Stomach (tissue), 8 donors: ENCODE measurements at regions not wholly inside any gene's neighbourhood (a gene's known extent, or its start where the extent isn't known, plus 50 kb on each side); places are given as distances from the start of the nearest gene placed in this dataset.

ENCODE experiments used
- DNase-seq, 2 donors: peaks; one replicate each; pipeline versions ENCODE4 v3.0.0 to v3.0.0-alpha.2; 2013 to 2019
- H3K27ac ChIP-seq, 5 donors: fragments of 200-600 bp in 4 of 5; sonication (generic) in 4 of 5; one replicate each; pipeline ENCODE4 v1.5.1; 2013 to 2019; ENCODE audit warnings: mild to moderate bottlenecking in 1 of 5, moderate library complexity in 1 of 5
- H3K27me3 ChIP-seq, 3 donors: fragments of 200-600 bp; sonication (generic); one replicate each; pipeline ENCODE4 v1.5.1; 2017 to 2019; ENCODE audit warnings: mixed run types in 1 of 3
- H3K36me3 ChIP-seq, 4 donors: fragments of 200-600 bp; sonication (generic); 1 replicate in 3 of 4; 2 replicates in 1 of 4; pipeline ENCODE4 v1.5.1; 2016 to 2019
- H3K4me1 ChIP-seq, 4 donors: fragments of 200-600 bp; sonication (generic); one replicate each; pipeline ENCODE4 v1.5.1; 2016 to 2019
- H3K4me3 ChIP-seq, 4 donors: fragments of 200-600 bp; sonication (generic) in 3 of 4; one replicate each; pipeline ENCODE4 v1.5.1; 2016 to 2019; ENCODE audit warnings: mild to moderate bottlenecking in 1 of 4
- H3K9me3 ChIP-seq, 4 donors: fragments of 200-600 bp; sonication (generic); one replicate each; pipeline ENCODE4 v1.5.1; 2016 to 2019
- EP300 ChIP-seq: sonication (generic); formaldehyde crosslinking; IDR thresholded peaks from one replicate; pipeline ENCODE4 v1.6.1; 2017; ENCODE audit warnings: antibody characterized with exemption
- POLR2A ChIP-seq, 4 donors: fragments of 450-650 bp; IDR thresholded peaks; one replicate each; pipeline ENCODE4 v1.6.1; 2016; ENCODE audit warnings: antibody characterized with exemption in 4 of 4, control low read depth in 2 of 4, mild to moderate bottlenecking in 1 of 4, moderate library complexity in 1 of 4
- POLR2AphosphoS5 ChIP-seq, 3 donors: sonication (generic); formaldehyde crosslinking; IDR thresholded peaks; one replicate each; pipeline ENCODE4 v1.6.1; 2016; ENCODE audit warnings: antibody characterized with exemption in 3 of 3
- WGBS, 5 donors: extraction: QIAGEN DNeasy Blood & Tissue Kit in 3 of 5; methylation state at CpG; one replicate each; pipeline versions ENCODE4 v1.1.5 to v1.1.7; 2013 to 2018; 5-methylcytosine and 5-hydroxymethylcytosine counted together
- intact Hi-C: fragments of 100-400 bp; cut with DNase I; formaldehyde crosslinking; loops from one replicate; pipeline ENCODE4 v1.15.1; 2023; ENCODE audit warnings: low total_unique reads
- TF ChIP-seq, protein P1 (sequence below), 7 experiments: fragments of 450-650 bp in 4 of 7; fragments of 200-600 bp in 3 of 7; sonication (generic) in 3 of 7; IDR thresholded peaks; one replicate each; pipeline ENCODE4 v1.5.1; 2016 to 2019; ENCODE audit warnings: antibody characterized with exemption in 7 of 7, control low read depth in 2 of 7, mild to moderate bottlenecking in 1 of 7
- donor health status: healthy with polysubstance abuse.
- donor health status: Bipolar disorder and iron deficiency.
- donor health status: healthy.

- DNase-seq = no peak
- no peaks in the 10 kb centered on the region for H3K36me3 ChIP-seq
- H3K27ac ChIP-seq = no peak overlapping the region
- no peaks in the 10 kb centered on the region for H3K27me3 ChIP-seq
- no peaks in the 10 kb centered on the region for H3K4me1 ChIP-seq
- H3K9me3 ChIP-seq = no peaks in the 10 kb centered on the region
- H3K4me3 ChIP-seq = no peak overlapping the region
- intact Hi-C loops = no loop called here
- 95 to 98% (median 96%) methylated on average over 3 of the region's 3 CpGs for WGBS, 5 donors
- no peak for TF ChIP-seq EP300
- no peak for TF ChIP-seq POLR2AphosphoS5 (IDR thresholded peaks at IDR 0.05)
- TF ChIP-seq POLR2A (IDR thresholded peaks at IDR 0.05) = no peak
- TF ChIP-seq, protein P1, sequence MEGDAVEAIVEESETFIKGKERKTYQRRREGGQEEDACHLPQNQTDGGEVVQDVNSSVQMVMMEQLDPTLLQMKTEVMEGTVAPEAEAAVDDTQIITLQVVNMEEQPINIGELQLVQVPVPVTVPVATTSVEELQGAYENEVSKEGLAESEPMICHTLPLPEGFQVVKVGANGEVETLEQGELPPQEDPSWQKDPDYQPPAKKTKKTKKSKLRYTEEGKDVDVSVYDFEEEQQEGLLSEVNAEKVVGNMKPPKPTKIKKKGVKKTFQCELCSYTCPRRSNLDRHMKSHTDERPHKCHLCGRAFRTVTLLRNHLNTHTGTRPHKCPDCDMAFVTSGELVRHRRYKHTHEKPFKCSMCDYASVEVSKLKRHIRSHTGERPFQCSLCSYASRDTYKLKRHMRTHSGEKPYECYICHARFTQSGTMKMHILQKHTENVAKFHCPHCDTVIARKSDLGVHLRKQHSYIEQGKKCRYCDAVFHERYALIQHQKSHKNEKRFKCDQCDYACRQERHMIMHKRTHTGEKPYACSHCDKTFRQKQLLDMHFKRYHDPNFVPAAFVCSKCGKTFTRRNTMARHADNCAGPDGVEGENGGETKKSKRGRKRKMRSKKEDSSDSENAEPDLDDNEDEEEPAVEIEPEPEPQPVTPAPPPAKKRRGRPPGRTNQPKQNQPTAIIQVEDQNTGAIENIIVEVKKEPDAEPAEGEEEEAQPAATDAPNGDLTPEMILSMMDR (IDR thresholded peaks at IDR 0.05) = no peak
Measured at GRCh38 chr16:54398986-54399385, 112.4 kb upstream of the IRX3 start.

DNA sequence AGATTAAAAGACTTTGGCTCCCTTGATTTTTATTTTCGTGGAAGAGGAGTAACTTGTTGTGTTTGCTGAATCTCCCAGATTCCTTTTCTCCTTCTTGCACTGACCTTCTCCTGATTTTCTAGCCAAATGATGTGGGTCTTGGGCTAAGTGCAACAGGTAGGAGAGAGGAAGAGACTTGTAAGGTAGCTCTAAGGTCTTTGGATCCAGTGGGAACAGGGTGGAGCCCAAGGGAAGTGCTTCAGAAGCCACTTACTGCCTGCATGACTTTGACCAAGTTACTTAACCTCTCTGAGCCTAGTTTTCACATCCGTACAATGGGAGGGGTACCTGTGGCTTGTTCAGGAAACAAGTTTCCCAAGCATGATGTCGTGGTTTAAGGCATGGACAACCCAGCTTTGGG is 111.3 kb upstream of the IRX3 start:
- no peaks in the 10 kb centered on the region for H3K9me3 ChIP-seq
- no peaks in the 10 kb centered on the region for H3K27me3 ChIP-seq
- TF ChIP-seq EP300 = no peak
- TF ChIP-seq POLR2A (IDR thresholded peaks at IDR 0.05) = no peak
- no peak for TF ChIP-seq POLR2AphosphoS5 (IDR thresholded peaks at IDR 0.05)
- TF ChIP-seq, protein P1 (IDR thresholded peaks at IDR 0.05) = no peak
- intact Hi-C loops = no loop called here
- DNase-seq = no peak
- no peaks in the 10 kb centered on the region for H3K36me3 ChIP-seq
- H3K27ac ChIP-seq = no peak overlapping the region
- no peak overlapping the region for H3K4me3 ChIP-seq
- WGBS, 5 donors = 46 to 77% (median 69%) methylated on average over 3 of the region's 3 CpGs
- no peaks in the 10 kb centered on the region for H3K4me1 ChIP-seq

GRCh38 chr16:54397190-54397835 is 110.7 kb upstream of the IRX3 start:
- WGBS, 5 donors = 73 to 81% (median 77%) methylated on average over 11 of the region's 11 CpGs

GRCh38 chr16:54389836-54390494 is 103.4 kb upstream of the IRX3 start:
- Histone ChIP-seq H3K27ac (no peak overlapping the region), H3K4me1 (no peaks in the 10 kb centered on the region), H3K4me3 (no peak overlapping the region), H3K27me3 (no peaks in the 10 kb centered on the region), H3K36me3 (no peaks in the 10 kb centered on the region), H3K9me3 (no peaks in the 10 kb centered on the region)
- TF ChIP-seq, protein P1 (IDR thresholded peaks at IDR 0.05) = no peak
- TF ChIP-seq EP300 (no peak), POLR2A (IDR thresholded peaks at IDR 0.05) (no peak), POLR2AphosphoS5 (IDR thresholded peaks at IDR 0.05) (no peak)
- DNase-seq = no peak
- intact Hi-C loops = no loop called here
- WGBS, 5 donors = 55 to 70% (median 61%) methylated on average over 8 of the region's 8 CpGs

More at GRCh38 chr16:54397190-54397835, 110.7 kb upstream of the IRX3 start:
- Histone ChIP-seq H3K4me3 (no peak overlapping the region), H3K4me1 (no peaks in the 10 kb centered on the region), H3K9me3 (no peaks in the 10 kb centered on the region), H3K27ac (no peak overlapping the region), H3K36me3 (no peaks in the 10 kb centered on the region), H3K27me3 (no peaks in the 10 kb centered on the region)
- DNase-seq = no peak
- TF ChIP-seq POLR2A (IDR thresholded peaks at IDR 0.05) (no peak), POLR2AphosphoS5 (IDR thresholded peaks at IDR 0.05) (no peak), EP300 (no peak)
- TF ChIP-seq, protein P1 (IDR thresholded peaks at IDR 0.05) = no peak
- intact Hi-C loops = no loop called here
